ENCODE measurements at regions not wholly inside any gene's neighbourhood (a gene's known extent, or its start where the extent isn't known, plus 50 kb on each side); places are given as distances from the start of the nearest gene placed in this dataset.
"Not testable (repeated sequence)": the region's sequence is repeated elsewhere in the genome, so short reads cannot be mapped to it uniquely, and the experiment has no call there.

DNA sequence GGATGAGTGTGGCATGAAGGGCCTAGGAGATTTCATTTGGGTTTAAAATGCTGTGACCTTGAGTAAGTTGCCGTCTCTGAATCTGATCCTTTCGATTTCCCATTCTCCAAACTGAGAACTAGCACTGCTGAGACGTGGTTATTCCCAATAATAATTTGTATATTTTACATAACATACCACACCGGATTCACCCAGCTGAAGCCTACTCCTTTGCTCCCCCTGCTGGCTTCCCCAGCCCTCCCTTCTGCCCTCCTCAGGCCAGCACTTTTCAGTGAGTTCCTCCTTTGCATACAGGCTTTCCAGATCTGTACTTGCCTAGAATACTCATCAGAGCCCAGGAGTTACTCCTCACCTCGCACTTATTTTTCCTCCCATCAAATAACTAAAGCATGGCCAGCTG is 255.1 kb downstream of the OR4F29 start:
- DNase-seq = not testable (repeated sequence)

DNA sequence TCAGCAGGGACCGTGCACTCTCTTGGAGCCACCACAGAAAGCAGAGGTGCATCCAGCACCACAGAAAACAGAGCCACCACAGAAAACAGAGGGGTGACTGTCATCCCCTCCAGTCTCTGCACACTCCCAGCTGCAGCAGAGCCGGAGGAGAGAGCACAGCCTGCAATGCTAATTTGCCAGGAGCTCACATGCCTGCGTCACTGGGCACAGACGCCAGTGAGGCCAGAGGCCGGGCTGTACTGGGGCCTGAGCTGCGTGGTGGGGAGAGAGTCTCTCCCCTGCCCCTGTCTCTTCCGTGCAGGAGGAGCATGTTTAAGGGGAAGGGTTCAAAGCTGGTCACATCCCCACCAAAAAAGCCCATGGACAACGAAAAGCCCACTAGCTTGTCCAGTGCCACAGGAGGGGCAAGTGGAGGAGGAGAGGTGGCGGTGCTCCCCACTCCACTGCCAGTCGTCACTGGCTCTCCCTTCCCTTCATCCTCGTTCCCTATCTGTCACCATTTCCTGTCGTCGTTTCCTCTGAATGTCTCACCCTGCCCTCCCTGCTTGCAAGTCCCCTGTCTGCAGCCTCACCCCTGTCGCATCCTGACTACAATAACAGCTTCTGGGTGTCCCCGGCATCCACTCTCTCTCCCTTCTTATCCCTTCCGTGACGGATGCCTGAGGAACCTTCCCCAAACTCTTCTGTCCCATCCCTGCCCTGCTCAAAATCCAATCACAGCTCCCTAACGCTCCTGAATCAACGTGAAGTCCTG is 260.0 kb downstream of the OR4F29 start:
- DNase-seq = peak in 1 of 5 donors; percentile 10

DNA sequence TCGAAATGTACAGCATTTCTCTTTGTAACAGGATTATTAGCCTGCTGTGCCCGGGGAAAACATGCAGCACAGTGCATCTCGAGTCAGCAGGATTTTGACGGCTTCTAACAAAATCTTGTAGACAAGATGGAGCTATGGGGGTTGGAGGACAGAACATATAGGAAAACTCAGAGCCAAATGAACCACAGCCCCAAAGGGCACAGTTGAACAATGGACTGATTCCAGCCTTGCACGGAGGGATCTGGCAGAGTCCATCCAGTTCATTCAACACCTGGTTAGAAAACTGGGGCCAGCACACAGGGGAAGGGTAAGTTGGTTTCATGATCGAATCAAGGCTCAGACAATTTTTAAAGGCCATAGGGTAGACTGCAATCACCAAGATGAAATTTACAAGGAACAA is 260.8 kb downstream of the OR4F29 start:
- not testable (repeated sequence) for DNase-seq

DNA sequence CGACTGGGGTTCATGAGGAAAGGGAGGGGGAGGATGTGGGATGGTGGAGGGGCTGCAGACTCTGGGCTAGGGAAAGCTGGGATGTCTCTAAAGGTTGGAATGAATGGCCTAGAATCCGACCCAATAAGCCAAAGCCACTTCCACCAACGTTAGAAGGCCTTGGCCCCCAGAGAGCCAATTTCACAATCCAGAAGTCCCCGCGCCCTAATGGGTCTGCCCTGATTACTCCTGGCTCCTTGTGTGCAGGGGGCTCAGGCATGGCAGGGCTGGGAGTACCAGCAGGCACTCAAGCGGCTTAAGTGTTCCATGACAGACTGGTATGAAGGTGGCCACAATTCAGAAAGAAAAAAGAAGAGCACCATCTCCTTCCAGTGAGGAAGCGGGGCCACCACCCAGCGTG is 261.6 kb downstream of the OR4F29 start:
- DNase-seq = not testable (repeated sequence)

DNA sequence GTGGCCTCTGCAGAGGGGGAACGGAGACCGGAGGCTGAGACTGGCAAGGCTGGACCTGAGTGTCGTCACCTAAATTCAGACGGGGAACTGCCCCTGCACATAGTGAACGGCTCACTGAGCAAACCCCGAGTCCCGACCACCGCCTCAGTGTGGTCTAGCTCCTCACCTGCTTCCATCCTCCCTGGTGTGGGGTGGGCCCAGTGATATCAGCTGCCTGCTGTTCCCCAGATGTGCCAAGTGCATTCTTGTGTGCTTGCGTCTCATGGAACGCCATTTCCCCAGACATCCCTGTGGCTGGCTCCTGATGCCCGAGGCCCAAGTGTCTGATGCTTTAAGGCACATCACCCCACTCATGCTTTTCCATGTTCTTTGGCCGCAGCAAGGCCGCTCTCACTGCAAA is 262.2 kb downstream of the OR4F29 start:
- not testable (repeated sequence) for DNase-seq

DNA sequence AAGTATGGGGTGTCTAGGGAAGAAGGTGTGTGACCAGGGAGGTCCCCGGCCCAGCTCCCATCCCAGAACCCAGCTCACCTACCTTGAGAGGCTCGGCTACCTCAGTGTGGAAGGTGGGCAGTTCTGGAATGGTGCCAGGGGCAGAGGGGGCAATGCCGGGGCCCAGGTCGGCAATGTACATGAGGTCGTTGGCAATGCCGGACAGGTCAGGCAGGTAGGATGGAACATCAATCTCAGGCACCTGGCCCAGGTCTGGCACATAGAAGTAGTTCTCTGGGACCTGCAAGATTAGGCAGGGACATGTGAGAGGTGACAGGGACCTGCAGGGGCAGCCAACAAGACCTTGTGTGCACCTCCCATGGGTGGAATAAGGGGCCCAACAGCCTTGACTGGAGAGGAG is 264.2 kb downstream of the OR4F29 start:
- not testable (repeated sequence) for DNase-seq

DNA sequence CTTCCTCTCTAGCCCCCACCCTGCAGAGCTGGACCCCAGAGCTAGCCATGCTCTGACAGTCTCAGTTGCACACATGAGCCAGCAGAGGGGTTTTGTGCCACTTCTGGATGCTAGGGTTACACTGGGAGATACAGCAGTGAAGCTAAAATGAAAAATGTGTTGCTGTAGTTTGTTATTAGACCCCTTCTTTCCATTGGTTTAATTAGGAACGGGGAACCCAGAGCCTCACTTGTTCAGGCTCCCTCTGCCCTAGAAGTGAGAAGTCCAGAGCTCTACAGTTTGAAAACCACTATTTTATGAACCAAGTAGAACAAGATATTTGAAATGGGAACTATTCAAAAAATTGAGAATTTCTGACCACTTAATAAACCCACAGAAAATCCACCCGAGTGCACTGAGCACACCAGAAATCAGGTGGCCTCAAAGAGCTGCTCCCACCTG is 264.8 kb downstream of the OR4F29 start:
- DNase-seq = peak in 1 of 5 donors; percentile 2

DNA sequence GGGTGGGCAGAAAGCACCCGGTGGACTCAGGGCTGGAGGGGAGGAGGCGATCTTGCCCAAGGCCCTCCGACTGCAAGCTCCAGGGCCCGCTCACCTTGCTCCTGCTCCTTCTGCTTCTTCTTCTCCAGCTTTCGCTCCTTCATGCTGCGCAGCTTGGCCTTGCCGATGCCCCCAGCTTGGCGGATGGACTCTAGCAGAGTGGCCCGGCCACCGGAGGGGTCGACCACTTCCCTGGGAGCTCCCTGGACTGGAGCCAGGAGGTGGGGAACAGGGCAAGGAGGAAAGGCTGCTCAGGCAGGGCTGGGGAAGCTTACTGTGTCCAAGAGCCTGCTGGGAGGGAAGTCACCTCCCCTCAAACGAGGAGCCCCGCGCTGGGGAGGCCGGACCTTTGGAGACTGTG is 265.3 kb downstream of the OR4F29 start:
- DNase-seq = not testable (repeated sequence)

DNA sequence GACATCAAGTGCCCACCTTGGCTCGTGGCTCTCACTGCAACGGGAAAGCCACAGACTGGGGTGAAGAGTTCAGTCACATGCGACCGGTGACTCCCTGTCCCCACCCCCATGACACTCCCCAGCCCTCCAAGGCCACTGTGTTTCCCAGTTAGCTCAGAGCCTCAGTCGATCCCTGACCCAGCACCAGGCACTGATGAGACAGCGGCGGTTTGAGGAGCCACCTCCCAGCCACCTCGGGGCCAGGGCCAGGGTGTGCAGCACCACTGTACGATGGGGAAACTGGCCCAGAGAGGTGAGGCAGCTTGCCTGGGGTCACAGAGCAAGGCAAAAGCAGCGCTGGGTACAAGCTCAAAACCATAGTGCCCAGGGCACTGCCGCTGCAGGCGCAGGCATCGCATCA is 266.0 kb downstream of the OR4F29 start:
- not testable (repeated sequence) for DNase-seq

DNA sequence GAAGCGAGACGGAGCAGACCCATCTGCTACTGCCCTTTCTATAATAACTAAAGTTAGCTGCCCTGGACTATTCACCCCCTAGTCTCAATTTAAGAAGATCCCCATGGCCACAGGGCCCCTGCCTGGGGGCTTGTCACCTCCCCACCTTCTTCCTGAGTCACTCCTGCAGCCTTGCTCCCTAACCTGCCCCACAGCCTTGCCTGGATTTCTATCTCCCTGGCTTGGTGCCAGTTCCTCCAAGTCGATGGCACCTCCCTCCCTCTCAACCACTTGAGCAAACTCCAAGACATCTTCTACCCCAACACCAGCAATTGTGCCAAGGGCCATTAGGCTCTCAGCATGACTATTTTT is 267.2 kb downstream of the OR4F29 start:
- DNase-seq = not testable (repeated sequence)

DNA sequence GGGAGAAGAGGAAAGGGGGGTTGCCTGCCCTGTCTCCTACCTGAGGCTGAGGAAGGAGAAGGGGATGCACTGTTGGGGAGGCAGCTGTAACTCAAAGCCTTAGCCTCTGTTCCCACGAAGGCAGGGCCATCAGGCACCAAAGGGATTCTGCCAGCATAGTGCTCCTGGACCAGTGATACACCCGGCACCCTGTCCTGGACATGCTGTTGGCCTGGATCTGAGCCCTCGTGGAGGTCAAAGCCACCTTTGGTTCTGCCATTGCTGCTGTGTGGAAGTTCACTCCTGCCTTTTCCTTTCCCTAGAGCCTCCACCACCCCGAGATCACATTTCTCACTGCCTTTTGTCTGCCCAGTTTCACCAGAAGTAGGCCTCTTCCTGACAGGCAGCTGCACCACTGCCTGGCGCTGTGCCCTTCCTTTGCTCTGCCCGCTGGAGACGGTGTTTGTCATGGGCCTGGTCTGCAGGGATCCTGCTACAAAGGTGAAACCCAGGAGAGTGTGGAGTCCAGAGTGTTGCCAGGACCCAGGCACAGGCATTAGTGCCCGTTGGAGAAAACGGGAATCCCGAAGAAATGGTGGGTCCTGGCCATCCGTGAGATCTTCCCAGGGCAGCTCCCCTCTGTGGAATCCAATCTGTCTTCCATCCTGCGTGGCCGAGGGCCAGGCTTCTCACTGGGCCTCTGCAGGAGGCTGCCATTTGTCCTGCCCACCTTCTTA is 267.7 kb downstream of the OR4F29 start:
- DNase-seq = peak in 1 of 5 donors; percentile 8

DNA sequence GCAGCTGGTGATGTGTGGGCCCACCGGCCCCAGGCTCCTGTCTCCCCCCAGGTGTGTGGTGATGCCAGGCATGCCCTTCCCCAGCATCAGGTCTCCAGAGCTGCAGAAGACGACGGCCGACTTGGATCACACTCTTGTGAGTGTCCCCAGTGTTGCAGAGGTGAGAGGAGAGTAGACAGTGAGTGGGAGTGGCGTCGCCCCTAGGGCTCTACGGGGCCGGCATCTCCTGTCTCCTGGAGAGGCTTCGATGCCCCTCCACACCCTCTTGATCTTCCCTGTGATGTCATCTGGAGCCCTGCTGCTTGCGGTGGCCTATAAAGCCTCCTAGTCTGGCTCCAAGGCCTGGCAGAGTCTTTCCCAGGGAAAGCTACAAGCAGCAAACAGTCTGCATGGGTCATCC is 268.4 kb downstream of the OR4F29 start:
- DNase-seq = peak in 1 of 5 donors; percentile 5

DNA sequence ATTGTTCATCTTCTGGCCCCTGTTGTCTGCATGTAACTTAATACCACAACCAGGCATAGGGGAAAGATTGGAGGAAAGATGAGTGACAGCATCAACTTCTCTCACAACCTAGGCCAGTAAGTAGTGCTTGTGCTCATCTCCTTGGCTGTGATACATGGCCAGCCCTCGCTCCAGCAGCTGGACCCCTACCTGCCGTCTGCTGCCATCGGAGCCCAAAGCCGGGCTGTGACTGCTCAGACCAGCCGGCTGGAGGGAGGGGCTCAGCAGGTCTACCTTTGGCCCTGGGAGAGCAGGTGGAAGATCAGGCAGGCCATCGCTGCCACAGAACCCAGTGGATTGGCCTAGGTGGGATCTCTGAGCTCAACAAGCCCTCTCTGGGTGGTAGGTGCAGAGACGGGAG is 268.8 kb downstream of the OR4F29 start:
- DNase-seq = not testable (repeated sequence)

DNA sequence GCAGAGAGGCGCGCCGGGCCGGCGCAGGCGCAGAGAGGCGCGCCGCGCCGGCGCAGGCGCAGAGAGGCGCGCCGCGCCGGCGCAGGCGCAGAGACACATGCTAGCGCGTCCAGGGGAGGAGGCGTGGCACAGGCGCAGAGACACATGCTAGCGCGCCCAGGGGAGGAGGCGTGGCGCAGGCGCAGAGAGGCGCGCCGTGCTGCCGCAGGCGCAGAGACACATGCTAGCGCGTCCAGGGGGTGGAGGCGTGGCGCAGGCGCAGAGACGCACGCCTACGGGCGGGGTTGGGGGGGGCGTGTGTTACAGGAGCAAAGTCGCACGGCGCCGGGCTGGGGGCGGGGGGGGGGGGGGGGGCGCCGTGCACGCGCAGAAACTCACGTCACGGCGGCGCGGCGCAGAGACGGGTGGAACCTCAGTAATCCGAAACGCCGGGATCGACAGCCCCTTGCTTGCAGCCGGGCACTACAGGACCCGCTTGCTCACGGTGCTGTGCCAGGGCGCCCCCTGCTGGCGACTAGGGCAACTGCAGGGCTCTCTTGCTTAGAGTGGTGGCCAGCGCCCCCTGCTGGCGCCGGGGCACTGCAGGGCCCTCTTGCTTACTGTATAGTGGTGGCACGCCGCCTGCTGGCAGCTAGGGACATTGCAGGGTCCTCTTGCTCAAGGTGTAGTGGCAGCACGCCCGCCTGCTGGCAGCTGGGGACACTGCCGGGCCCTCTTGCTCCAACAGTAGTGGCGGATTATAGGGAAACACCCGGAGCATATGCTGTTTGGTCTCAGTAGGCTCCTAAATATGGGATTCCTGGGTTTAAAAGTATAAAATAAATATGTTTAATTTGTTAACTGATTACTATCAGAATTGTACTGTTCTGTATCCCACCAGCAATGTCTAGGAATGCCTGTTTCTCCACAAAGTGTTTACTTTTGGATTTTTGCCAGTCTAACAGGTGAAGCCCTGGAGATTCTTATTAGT is 269.9 kb downstream of the OR4F29 start:
- peak; percentile 42 to 76 (median 50) for DNase-seq

DNA sequence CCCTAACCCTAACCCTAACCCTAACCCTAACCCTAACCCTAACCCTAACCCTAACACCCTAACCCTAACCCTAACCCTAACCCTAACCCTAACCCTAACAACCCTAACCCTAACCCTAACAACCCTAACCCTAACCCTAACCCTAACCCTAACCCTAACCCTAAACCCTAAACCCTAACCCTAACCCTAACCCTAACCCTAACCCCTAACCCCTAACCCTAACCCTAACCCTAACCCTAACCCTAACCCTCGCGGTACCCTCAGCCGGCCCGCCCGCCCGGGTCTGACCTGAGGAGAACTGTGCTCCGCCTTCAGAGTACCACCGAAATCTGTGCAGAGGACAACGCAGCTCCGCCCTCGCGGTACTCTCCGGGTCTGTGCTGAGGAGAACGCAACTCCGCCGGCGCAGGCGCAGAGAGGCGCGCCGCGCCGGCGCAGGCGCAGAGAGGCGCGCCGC is 270.7 kb downstream of the OR4F29 start:
- peak in 3 of 5 donors; percentile 5 to 13 (median 12) for DNase-seq

DNA sequence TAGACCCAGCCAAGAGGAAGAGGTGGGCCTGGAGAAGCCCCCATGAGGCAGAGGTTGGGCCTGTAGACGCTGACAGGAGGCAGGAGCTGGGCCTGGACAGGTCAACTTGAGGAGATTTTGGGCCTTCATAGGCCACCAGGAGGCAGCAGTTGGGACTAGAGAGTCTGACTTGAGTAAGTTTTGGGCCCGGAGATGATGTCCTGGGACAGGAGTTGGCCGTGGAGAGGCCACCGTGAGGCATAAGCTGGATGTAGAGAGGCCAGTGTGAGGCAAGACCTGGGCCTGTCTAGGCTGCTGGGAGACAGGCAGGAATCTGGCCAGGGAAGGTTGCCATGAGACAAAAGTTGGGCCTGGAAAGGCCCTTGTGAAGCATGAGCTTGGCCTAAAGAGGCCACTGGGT is 312.6 kb downstream of the OR4F29 start:
- DNase-seq = not testable (repeated sequence)

DNA sequence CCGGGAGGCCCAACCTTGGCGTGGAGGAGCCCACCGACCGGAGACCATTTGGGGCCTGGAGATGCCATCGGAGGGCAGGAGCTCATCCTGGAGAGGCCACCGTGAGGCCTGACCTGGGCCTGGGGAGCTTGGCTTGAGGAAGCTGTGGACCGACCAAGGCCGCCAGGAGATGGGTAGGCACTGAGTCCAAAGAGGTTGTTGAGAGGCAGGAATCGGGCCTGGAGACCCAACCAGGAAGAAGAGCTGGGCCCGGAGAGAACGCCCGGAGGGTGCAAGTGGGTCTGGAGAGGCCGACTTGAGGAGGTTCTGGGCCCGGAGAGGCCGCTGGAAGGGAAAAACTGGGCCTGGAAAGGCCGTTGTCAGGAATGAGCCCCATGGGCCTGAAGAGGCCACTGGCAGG is 313.8 kb downstream of the OR4F29 start:
- DNase-seq = not testable (repeated sequence)

DNA sequence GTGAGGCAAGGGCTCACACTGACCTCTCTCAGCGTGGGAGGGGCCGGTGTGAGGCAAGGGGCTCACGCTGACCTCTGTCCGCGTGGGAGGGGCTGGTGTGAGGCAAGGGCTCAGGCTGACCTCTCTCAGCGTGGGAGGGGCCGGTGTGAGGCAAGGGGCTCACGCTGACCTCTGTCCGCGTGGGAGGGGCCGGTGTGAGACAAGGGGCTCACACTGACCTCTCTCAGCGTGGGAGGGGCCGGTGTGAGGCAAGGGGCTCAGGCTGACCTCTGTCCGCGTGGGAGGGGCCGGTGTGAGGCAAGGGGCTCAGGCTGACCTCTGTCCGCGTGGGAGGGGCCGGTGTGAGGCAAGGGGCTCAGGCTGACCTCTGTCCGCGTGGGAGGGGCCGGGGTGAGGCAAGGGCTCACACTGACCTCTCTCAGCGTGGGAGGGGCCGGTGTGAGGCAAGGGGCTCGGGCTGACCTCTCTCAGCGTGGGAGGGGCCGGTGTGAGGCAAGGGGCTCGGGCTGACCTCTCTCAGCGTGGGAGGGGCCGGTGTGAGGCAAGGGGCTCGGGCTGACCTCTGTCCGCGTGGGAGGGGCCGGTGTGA is 315.0 kb downstream of the OR4F29 start:
- DNase-seq = not testable (repeated sequence)

DNA sequence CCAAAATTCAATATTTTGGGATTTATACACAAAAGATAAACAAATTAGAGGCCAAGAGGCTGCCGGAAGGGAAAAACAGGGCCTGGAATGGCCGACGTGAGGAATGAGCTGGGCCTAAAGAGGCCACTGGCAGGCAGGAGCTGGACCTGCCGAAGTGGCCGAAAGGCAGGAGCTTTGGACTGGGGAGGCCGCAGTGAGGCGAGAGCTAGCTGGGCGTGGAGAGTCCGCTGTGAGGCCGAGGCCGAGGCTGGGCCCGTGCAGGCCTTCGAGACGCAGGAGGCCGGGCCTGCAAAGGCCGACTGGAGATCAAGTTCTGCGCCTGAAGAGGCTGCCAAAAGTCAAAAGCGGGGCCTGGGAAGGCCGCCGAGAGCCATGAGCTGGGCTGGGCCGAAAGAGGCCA is 316.5 kb downstream of the OR4F29 start:
- peak in 1 of 5 donors; percentile 5 for DNase-seq

DNA sequence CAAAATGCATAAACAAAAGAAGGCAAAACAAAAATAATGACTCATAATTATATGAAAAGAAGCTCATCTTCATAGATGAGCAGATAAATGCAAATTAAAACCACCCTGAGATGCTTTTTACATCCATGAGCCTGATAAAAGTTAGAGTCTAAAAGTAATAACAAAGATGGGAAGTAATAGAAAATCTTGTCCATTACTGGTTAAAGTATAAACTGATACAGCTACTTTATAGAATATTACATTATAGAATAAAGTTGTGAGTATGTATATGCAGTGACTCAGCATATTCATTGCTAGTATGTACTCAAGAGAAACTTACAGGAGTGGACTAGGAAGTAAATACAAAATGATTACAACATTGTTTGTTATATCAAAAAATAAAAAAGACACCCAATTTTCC is 333.0 kb downstream of the OR4F29 start:
- not testable (repeated sequence) for DNase-seq

DNA sequence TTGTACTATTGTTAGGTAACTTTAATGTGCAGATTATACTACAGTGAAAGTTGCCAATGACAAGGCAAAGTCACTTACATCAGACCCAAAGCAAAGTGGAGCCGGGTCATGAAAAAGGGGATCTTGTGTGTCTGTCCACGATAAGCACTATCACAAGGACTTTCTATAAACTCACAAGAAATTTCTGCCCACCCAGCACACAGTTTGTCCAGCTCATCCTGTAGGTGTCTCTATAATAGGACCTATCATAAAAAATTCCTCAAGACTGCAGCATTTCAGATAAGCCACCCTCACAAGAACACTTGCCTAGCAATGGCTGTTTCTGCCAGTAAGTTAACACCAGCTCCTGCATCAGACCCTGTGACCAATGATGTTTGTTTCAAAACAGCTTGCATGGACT is 335.9 kb downstream of the OR4F29 start:
- not testable (repeated sequence) for DNase-seq

DNA sequence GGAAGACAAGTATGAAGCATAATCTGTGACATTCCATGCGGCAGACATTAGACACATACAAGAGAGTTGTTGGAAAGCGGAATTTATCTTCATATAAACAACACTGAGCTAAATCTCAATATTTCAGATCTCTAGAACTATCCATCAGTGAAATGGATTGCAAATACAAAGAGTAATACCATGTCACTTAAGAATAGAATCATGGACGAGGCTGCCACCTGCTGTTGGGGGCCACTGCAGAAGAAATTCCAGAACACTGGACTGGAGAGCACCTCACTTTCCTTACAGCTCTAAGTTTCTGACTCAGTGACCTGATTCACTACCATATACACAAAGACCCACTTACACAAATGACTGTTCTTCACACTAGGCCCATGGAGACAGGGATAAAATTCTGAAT is 346.7 kb downstream of the OR4F29 start:
- not testable (repeated sequence) for DNase-seq

All from T-helper 1 cell (primary cell).